Hematopoietic multipotent progenitor cell treated with erythropoietin and hydrocortisone succinate and interleukin-3 and kit ligand, for 17 days (in vitro differentiated cells): ENCODE measurements at regions not wholly inside any gene's neighbourhood (a gene's known extent, or its start where the extent isn't known, plus 50 kb on each side); places are given as distances from the start of the nearest gene placed in this dataset.
"Not testable (repeated sequence)": the region's sequence is repeated elsewhere in the genome, so short reads cannot be mapped to it uniquely, and the experiment has no call there.

ENCODE experiments used
- DNase-seq: peaks from one replicate; pipeline ENCODE4 v3.0.0-alpha.2; 2015; ENCODE audit warnings: low spot score

DNA sequence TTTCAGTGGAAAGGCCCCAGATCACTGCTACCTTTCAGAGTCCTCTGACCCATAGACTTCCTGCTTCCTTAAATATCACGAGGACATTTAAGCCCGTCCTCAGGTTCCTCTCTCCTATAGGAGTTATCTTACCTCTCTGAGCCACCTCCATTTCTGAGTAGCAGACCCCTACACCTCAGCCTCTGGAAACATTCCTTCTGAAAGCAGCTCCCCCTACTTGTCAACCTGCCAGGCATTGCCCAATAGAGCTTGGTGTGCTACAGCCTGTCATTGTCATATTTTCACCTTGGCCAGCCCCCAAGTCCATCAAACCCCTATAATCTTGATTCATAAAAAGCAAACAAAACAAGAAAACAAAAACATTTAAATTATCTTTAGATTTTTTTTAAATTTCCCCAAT, 717.9 kb upstream of the SLC8A1 start:
- DNase-seq, result no peak

GRCh38 chr2:41170589-41170988, 718.7 kb upstream of the SLC8A1 start:
- no peak for DNase-seq

GRCh38 chr2:41180387-41180786, 728.5 kb upstream of the SLC8A1 start:
- DNase-seq, result no peak

- no peak for DNase-seq
Observed at GRCh38 chr2:41182961-41183360, 731.1 kb upstream of the SLC8A1 start.

- DNase-seq, result no peak
Observed at GRCh38 chr2:41187376-41188122, 735.7 kb upstream of the SLC8A1 start.

DNA sequence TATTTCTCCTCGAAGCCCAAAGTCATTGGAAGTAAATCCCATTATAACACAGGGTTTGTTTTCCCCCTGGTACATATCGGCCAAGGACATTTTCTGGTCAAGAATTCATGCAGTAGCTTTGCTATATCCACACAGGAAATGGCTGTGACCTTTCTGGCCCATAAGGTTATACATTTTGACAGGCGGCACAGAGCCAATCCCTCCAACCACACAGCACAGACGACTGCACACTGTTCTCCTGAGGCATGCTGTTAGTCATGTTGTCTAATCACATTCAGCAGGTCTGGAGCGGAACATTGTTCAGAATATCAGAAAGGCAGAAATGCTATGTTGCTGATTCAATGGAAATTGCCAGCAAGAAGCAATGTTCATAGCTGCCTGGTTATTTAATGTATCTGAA, 742.3 kb upstream of the SLC8A1 start:
- DNase-seq, result no peak

DNA sequence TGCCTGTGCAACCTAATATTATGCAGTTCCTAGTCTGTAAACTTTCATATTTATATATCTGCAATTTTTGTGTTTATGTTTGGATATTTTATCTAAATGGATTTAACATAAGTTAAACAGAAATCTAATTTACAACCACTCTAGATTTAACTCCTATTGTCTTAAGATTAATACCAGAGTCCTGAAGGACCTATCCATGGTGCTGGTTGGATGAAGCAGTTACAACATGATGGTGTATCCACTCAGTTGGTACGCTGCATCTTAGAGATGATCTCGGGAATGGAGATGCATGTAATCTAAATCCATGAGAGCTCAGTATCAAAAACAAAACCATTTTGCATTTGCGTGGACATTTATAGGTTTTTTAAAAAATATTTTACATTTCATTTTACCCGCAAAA, 745.9 kb upstream of the SLC8A1 start:
- no peak for DNase-seq

- no peak for DNase-seq
Observed at GRCh38 chr2:41199334-41199733, 747.4 kb upstream of the SLC8A1 start.

GRCh38 chr2:41204315-41204714, 752.4 kb upstream of the SLC8A1 start:
- no peak for DNase-seq

DNA sequence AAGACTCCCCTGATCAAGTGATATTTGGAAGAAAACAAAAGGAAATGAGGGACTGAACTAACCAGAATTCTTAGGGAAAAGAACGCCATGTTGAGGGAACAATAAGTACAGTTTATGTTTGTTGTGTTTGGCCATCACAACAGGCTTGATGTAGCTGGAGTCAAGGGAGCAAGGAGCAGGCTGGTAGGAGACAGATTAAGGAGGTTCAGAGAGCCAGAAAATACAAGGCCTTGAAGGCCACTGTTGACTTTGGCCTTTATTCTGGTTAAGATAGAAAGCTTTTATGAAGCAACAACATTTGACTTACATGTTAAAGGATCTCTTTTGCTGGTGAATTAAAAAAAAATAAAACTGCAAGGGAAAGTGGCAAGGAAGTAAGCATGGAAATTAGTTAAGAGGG, 754.1 kb upstream of the SLC8A1 start:
- no peak for DNase-seq

GRCh38 chr2:41207578-41207977, 755.7 kb upstream of the SLC8A1 start:
- DNase-seq, result no peak

- not testable (repeated sequence) for DNase-seq
Observed at GRCh38 chr2:41210030-41210429, 758.1 kb upstream of the SLC8A1 start.

GRCh38 chr2:41216978-41217377, 765.1 kb upstream of the SLC8A1 start:
- no peak for DNase-seq

- DNase-seq, result no peak
Observed at GRCh38 chr2:41222593-41222992, 770.7 kb upstream of the SLC8A1 start.

- no peak for DNase-seq
Observed at GRCh38 chr2:41234093-41234492, 782.2 kb upstream of the SLC8A1 start.

- no peak for DNase-seq
Observed at GRCh38 chr2:41241325-41242000, 789.6 kb upstream of the SLC8A1 start.

DNA sequence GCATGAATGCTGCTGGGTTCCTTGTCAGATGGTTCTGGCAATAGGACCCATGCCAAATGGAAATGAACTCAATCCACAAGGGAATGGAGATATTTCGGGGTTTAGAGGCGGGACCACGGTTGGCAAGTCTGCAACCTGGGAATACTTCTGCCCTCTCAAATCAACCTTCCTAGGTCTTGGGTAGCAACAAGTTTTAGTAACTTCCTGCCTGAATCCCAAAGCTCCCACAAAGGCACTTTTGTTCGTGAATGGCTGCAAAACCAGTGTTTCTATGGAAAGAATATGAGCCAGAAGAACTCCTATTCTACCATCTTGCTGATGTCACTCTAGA, 790.1 kb upstream of the SLC8A1 start:
- no peak for DNase-seq

- no peak for DNase-seq
Observed at GRCh38 chr2:41267929-41268659, 779.7 kb upstream of the PKDCC start.

- no peak for DNase-seq
Observed at GRCh38 chr2:41283079-41283775, 764.6 kb upstream of the PKDCC start.

- DNase-seq, result no peak
Observed at GRCh38 chr2:41293491-41293890, 754.3 kb upstream of the PKDCC start.

DNA sequence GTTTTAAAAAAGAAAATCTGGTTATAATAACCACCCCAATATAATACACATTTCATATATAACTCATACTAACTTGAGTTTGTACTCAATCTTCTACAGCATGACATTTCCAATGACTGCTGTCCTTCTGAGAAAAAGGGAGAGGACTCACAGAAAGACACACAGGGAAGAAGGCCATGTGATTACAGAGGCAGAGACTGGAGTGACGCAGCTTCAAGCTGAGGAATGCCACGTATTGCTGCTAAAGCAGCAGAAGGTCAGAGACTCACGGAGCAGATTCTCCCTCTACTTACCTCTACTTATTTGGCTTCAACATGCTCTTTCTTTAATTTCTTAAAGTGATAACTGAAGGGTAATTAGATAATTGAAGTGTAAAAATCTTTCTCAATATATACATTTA, 753.5 kb upstream of the PKDCC start:
- DNase-seq, result no peak

GRCh38 chr2:41313082-41313481, 734.7 kb upstream of the PKDCC start:
- no peak for DNase-seq
